OCI-LY7 (cell line): ENCODE measurements at regions not wholly inside any gene's neighbourhood (a gene's known extent, or its start where the extent isn't known, plus 50 kb on each side); places are given as distances from the start of the nearest gene placed in this dataset.

Experiments used
- BruUV-seq: library from RNA; stranded (reverse); fragments of 400-500 nt; replicated peaks from 2 replicates; lab custom pipeline; 2021; lab: Mats Ljungman, UMichigan
- CTCF ChIA-PET: fragments of 300-600 bp; sonication (Branson Sonifier 250); formaldehyde crosslinking; loops from one replicate; lab custom pipeline; 2022; ENCODE audit warnings: antibody characterized with exemption; ENCODE audit not compliant: unreplicated experiment; lab: Charles Lee
- POLR2A ChIA-PET: fragments of 300-600 bp; sonication (Branson Sonifier 250); formaldehyde crosslinking; loops from one replicate; lab custom pipeline; 2022; ENCODE audit warnings: antibody characterized with exemption; lab: Charles Lee
- DNase-seq: peaks from one replicate; pipeline ENCODE4 v3.0.0-alpha.2; 2015; ENCODE audit warnings: low spot score
- H2AFZ ChIP-seq: fragments of 200-600 bp; sonication (generic), shearing (Covaris generic); 2 replicates; pipeline ENCODE4 v1.6.1; 2014; ENCODE audit warnings: mild to moderate bottlenecking, antibody characterized with exemption, low read length, moderate library complexity
- H3K27ac ChIP-seq: fragments of 200-600 bp; sonication (generic); 2 replicates; pipeline ENCODE4 v1.5.1; 2014; ENCODE audit warnings: mixed run types, low read depth, mild to moderate bottlenecking, moderate library complexity, low read length, inconsistent platforms; ENCODE audit not compliant: poor library complexity, severe bottlenecking
- H3K36me3 ChIP-seq: fragments of 200-600 bp; sonication (generic); 2 replicates; pipeline ENCODE4 v1.6.1; 2014; ENCODE audit warnings: mild to moderate bottlenecking, antibody characterized with exemption, low read length, moderate library complexity, mixed read lengths; ENCODE audit not compliant: insufficient read depth
- H3K4me1 ChIP-seq: fragments of 200-600 bp; sonication (generic); 2 replicates; pipeline ENCODE4 v1.5.1; 2014; ENCODE audit warnings: mild to moderate bottlenecking, low read length; ENCODE audit not compliant: insufficient read depth, poor library complexity, severe bottlenecking
- H3K4me2 ChIP-seq: fragments of 200-600 bp; sonication (generic); 2 replicates; pipeline ENCODE4 v1.6.1; 2014; ENCODE audit warnings: mild to moderate bottlenecking, low read length
- H3K4me3 ChIP-seq: fragments of 200-600 bp; sonication (generic); 2 replicates; pipeline ENCODE4 v1.5.1; 2014; ENCODE audit warnings: mild to moderate bottlenecking, low read depth, low read length; ENCODE audit not compliant: poor library complexity, severe bottlenecking
- H3K79me2 ChIP-seq: fragments of 200-600 bp; sonication (generic); 2 replicates; pipeline ENCODE4 v1.6.1; 2016; ENCODE audit warnings: low read depth, mild to moderate bottlenecking, low read length, moderate library complexity, mixed read lengths; ENCODE audit not compliant: insufficient read depth
- H3K9me2 ChIP-seq: fragments of 200-600 bp; sonication (generic); 2 replicates; pipeline ENCODE4 v1.6.1; 2016; ENCODE audit warnings: mild to moderate bottlenecking, low read length, mixed read lengths; ENCODE audit not compliant: insufficient read depth
- H3K9me3 ChIP-seq: fragments of 200-600 bp; sonication (generic); 2 replicates; pipeline ENCODE4 v1.6.1; 2014; ENCODE audit warnings: mild to moderate bottlenecking, mixed run types, low read length, mixed read lengths
- H4K20me1 ChIP-seq: fragments of 200-600 bp; sonication (generic); 2 replicates; pipeline ENCODE4 v1.6.1; 2014; ENCODE audit warnings: mild to moderate bottlenecking, antibody characterized with exemption, low read length, moderate library complexity, mixed read lengths; ENCODE audit not compliant: insufficient read depth
- EZH2phosphoT487 ChIP-seq: fragments of 200-600 bp; sonication (generic); IDR thresholded peaks from 2 replicates; pipeline ENCODE4 v1.6.1; 2018; ENCODE audit warnings: low read depth, borderline replicate concordance, mild to moderate bottlenecking, mixed run types, antibody characterized with exemption, low read length, moderate library complexity, mixed read lengths
- intact Hi-C: fragments of 100-400 bp; cut with micrococcal nuclease; formaldehyde crosslinking; loops from one replicate; pipeline ENCODE4 v1.10.0; 2022; ENCODE audit not compliant: unreplicated experiment
- TF ChIP-seq, protein P1 (sequence below): fragments of 200-600 bp; sonication (generic); conservative IDR thresholded peaks from 2 replicates; pipeline ENCODE4 v1.5.1; 2014; ENCODE audit warnings: mild to moderate bottlenecking, antibody characterized with exemption, low read length, moderate library complexity, mixed read lengths

DNA sequence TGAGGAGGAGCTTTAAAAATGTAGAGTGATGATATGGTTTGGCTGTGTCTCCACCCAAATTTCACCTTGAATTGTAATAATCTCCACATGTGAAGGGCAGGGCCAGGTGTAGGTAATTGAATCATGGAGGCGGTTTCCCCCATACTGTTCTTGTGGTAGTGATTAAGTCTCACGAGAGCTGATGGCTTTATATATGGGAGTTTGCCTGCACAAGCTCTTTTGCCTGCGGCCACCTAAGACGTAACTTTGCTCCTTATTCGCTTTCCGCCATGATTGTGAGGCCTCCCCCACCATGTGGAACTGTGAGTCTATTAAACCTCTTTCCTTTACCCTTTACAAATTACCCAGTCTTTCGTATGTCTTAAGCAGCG is 332.0 kb downstream of the RAPGEF2 start:
- Histone ChIP-seq H3K36me3 (no peaks in the 10 kb centered on the region), H3K27ac (no peak overlapping the region), H3K4me2 (no peak overlapping the region), H3K4me3 (no peak overlapping the region), H3K9me2 (no peaks in the 10 kb centered on the region), H3K79me2 (no peaks in the 10 kb centered on the region), H4K20me1 (no peaks in the 10 kb centered on the region), H2AFZ (no peak overlapping the region), H3K9me3 (no peaks in the 10 kb centered on the region), H3K4me1 (no peaks in the 10 kb centered on the region)
- TF ChIP-seq, protein P1, sequence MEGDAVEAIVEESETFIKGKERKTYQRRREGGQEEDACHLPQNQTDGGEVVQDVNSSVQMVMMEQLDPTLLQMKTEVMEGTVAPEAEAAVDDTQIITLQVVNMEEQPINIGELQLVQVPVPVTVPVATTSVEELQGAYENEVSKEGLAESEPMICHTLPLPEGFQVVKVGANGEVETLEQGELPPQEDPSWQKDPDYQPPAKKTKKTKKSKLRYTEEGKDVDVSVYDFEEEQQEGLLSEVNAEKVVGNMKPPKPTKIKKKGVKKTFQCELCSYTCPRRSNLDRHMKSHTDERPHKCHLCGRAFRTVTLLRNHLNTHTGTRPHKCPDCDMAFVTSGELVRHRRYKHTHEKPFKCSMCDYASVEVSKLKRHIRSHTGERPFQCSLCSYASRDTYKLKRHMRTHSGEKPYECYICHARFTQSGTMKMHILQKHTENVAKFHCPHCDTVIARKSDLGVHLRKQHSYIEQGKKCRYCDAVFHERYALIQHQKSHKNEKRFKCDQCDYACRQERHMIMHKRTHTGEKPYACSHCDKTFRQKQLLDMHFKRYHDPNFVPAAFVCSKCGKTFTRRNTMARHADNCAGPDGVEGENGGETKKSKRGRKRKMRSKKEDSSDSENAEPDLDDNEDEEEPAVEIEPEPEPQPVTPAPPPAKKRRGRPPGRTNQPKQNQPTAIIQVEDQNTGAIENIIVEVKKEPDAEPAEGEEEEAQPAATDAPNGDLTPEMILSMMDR: no peak
- no peak for TF ChIP-seq EZH2phosphoT487
- no TSS peak for BruUV-seq
- POLR2A ChIA-PET: interaction anchor here (1.4 kb wide), 1 partner anchor 9 kb away, joined by 3 read pairs; no protein-coding TSS in a partner anchor
- DNase-seq: no peak
- intact Hi-C loops: no loop called here
- CTCF ChIA-PET: no interaction called here

DNA sequence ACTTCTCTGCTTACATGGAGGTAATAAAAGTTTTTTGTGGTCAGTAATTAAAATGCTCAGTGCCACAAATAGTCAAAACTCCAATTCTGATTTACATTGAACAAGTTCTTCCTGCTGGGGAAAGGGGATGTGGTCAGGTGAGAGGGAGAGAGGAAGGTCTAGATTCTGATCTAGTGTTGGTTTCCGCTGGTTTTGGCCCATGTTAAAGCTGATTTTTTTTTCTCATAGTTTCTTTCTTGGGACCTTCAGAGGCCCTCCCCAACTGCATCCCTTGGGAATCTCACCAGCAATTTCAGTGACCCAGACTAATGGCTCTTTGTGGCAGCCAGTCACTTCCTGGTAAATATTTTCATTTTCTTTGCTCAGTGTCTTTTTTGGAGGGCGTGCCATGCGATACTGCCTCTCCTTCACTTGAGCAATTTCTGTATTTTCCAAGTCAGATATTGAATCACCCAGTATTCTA is 332.7 kb downstream of the RAPGEF2 start:
- no peak for TF ChIP-seq EZH2phosphoT487
- TF ChIP-seq, protein P1: no peak
- Histone ChIP-seq H3K9me2 (no peaks in the 10 kb centered on the region), H3K4me3 (no peak overlapping the region), H3K36me3 (no peaks in the 10 kb centered on the region), H3K27ac (no peak overlapping the region), H3K79me2 (no peaks in the 10 kb centered on the region), H2AFZ (no peak overlapping the region; the same call in 1 of the 2 replicates), H3K4me1 (no peaks in the 10 kb centered on the region), H3K9me3 (no peaks in the 10 kb centered on the region), H3K4me2 (no peak overlapping the region), H4K20me1 (no peaks in the 10 kb centered on the region)
- no peak for DNase-seq
- intact Hi-C loops: no loop called here
- CTCF ChIA-PET: no interaction called here
- POLR2A ChIA-PET: no interaction called here
- no TSS peak for BruUV-seq

DNA sequence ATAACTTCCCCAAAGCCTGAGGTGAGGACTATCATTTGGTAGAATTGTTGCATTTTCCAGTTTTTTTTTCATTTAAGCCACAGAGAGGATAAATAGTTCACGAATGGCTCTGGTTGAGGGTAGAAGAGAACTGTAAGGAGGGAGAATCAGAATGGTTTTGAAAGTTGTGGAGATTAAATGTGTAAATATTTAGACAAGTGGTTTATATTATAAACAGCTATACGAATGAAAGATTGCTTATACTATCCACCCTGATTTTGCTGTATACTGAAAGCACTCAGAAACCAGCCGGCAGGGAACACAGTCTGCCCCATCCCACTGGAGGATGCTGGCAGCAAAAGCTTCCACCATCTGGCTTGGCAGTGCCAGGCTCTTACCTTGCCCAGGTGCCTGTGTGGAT is 341.1 kb downstream of the RAPGEF2 start:
- no peak overlapping the region for H3K27ac ChIP-seq
- no peak for TF ChIP-seq EZH2phosphoT487
- TF ChIP-seq, protein P1: no peak
- no TSS peak for BruUV-seq
- H4K20me1 ChIP-seq: no peaks in the 10 kb centered on the region
- intact Hi-C loops: no loop called here
- H3K9me2 ChIP-seq: no peaks in the 10 kb centered on the region
- peaks cover 7% of the 10 kb centered on the region for H3K4me1 ChIP-seq
- H3K79me2 ChIP-seq: no peaks in the 10 kb centered on the region
- DNase-seq: no peak
- ChIA-PET CTCF (no interaction called here), POLR2A (interaction anchor here (0.6 to 1.1 kb wide), 2 partner anchors 10 to 1249 kb away, joined by 3 read pairs; no protein-coding TSS in a partner anchor)
- no peak overlapping the region for H3K4me2 ChIP-seq
- no peaks in the 10 kb centered on the region for H3K36me3 ChIP-seq
- no peak overlapping the region for H3K4me3 ChIP-seq
- H3K9me3 ChIP-seq: no peaks in the 10 kb centered on the region
- no peak overlapping the region for H2AFZ ChIP-seq
